Cardiac septum (tissue), 1 donor: ENCODE measurements at regions not wholly inside any gene's neighbourhood (a gene's known extent, or its start where the extent isn't known, plus 50 kb on each side); places are given as distances from the start of the nearest gene placed in this dataset.
"Not testable (repeated sequence)": the region's sequence is repeated elsewhere in the genome, so short reads cannot be mapped to it uniquely, and the experiment has no call there.

ENCODE experiments used
- DNase-seq: peaks from one replicate; pipeline ENCODE4 v3.0.0-alpha.2; 2020; ENCODE audit warnings: low spot score
- intact Hi-C: fragments of 100-400 bp; cut with DNase I; formaldehyde crosslinking; loops from one replicate; pipeline ENCODE4 v1.14.0; 2022
- donor health status: DM: no; HTN: no; CAD: no.

GRCh38 chr4:82123934-82124333, 249.9 kb downstream of the HNRNPD start:
- intact Hi-C loops, result no loop called here
- no peak for DNase-seq

- DNase-seq, intact Hi-C loops: not testable (repeated sequence)
Observed at GRCh38 chr4:82115183-82115582, 258.6 kb downstream of the HNRNPD start.

GRCh38 chr4:82108506-82108905, 265.3 kb downstream of the HNRNPD start:
- intact Hi-C loops, result no loop called here

GRCh38 chr4:82104578-82104977, 269.2 kb downstream of the HNRNPD start:
- DNase-seq, result no peak
- intact Hi-C loops, result no loop called here

More at GRCh38 chr4:82108506-82108905, 265.3 kb downstream of the HNRNPD start:
- DNase-seq, result no peak

GRCh38 chr4:82099928-82100579, 273.7 kb downstream of the HNRNPD start:
- DNase-seq, result no peak
- intact Hi-C loops, result no loop called here

GRCh38 chr4:82097504-82097903, 276.3 kb downstream of the HNRNPD start:
- no peak for DNase-seq
- intact Hi-C loops, result no loop called here

- no peak for DNase-seq
- intact Hi-C loops, result no loop called here
Observed at GRCh38 chr4:82090717-82091116, 283.1 kb downstream of the HNRNPD start.

GRCh38 chr4:82084747-82085146, 289.0 kb downstream of the HNRNPD start:
- intact Hi-C loops, result no loop called here
- DNase-seq, result no peak

- intact Hi-C loops, DNase-seq: not testable (repeated sequence)
Observed at GRCh38 chr4:82077471-82077995, 296.3 kb downstream of the HNRNPD start.

GRCh38 chr4:82076809-82077208, 297.0 kb downstream of the HNRNPD start:
- intact Hi-C loops, result no loop called here
- no peak for DNase-seq

- intact Hi-C loops, result no loop called here
- no peak for DNase-seq
Observed at GRCh38 chr4:82076359-82076758, 297.4 kb downstream of the HNRNPD start.

- DNase-seq, result no peak
- intact Hi-C loops, result no loop called here
Observed at GRCh38 chr4:82071951-82072350, 301.8 kb downstream of the HNRNPD start.

GRCh38 chr4:82069883-82070638, 303.7 kb downstream of the HNRNPD start:
- intact Hi-C loops, result no loop called here
- DNase-seq, result no peak

- DNase-seq, result no peak
- intact Hi-C loops, result no loop called here
Observed at GRCh38 chr4:82063017-82063416, 310.8 kb downstream of the HNRNPD start.

- no peak for DNase-seq
- intact Hi-C loops, result no loop called here
Observed at GRCh38 chr4:82057990-82058544, 315.7 kb downstream of the HNRNPD start.

GRCh38 chr4:82055156-82055555, 318.6 kb downstream of the HNRNPD start:
- no peak for DNase-seq
- intact Hi-C loops, result no loop called here

GRCh38 chr4:82053396-82053795, 320.4 kb downstream of the HNRNPD start:
- intact Hi-C loops, result no loop called here
- DNase-seq, result no peak

GRCh38 chr4:82050796-82051195, 323.0 kb downstream of the HNRNPD start:
- no peak for DNase-seq
- intact Hi-C loops, result no loop called here

- DNase-seq, result no peak
- intact Hi-C loops, result no loop called here
Observed at GRCh38 chr4:82049294-82049693, 324.5 kb downstream of the HNRNPD start.

GRCh38 chr4:82047731-82048130, 326.1 kb downstream of the HNRNPD start:
- DNase-seq, result no peak
- intact Hi-C loops, result no loop called here

GRCh38 chr4:82046796-82047195, 327.0 kb downstream of the HNRNPD start:
- DNase-seq, result no peak
- intact Hi-C loops, result no loop called here
